HG03442 (cell line): ENCODE measurements at regions not wholly inside any gene's neighbourhood (a gene's known extent, or its start where the extent isn't known, plus 50 kb on each side); places are given as distances from the start of the nearest gene placed in this dataset.

Experiments used
- ATAC-seq: cut with Tn5 transposase; IDR thresholded peaks from one replicate; pipeline ENCODE4 v1.9.1; 2021; ENCODE audit warnings: mild to moderate bottlenecking, moderate library complexity; ENCODE audit not compliant: unreplicated experiment

GRCh38 chr4:127071443-127071842, 561.3 kb upstream of the INTU start:
- no peak for ATAC-seq

- no peak for ATAC-seq
These were observed 552.6 kb upstream of the INTU start for GRCh38 chr4:127080141-127080540.

- no peak for ATAC-seq
These were observed 551.7 kb upstream of the INTU start for GRCh38 chr4:127081041-127081440.

GRCh38 chr4:127082986-127083385, 549.8 kb upstream of the INTU start:
- no peak for ATAC-seq

GRCh38 chr4:127084666-127085065, 548.1 kb upstream of the INTU start:
- no peak for ATAC-seq

GRCh38 chr4:127097061-127097460, 535.7 kb upstream of the INTU start:
- no peak for ATAC-seq

GRCh38 chr4:127102361-127102760, 530.4 kb upstream of the INTU start:
- ATAC-seq: no peak

GRCh38 chr4:127103681-127104115, 529.1 kb upstream of the INTU start:
- no peak for ATAC-seq

- no peak for ATAC-seq
These were observed 518.9 kb upstream of the INTU start for GRCh38 chr4:127113844-127114362.

GRCh38 chr4:127118681-127119080, 514.1 kb upstream of the INTU start:
- no peak for ATAC-seq

GRCh38 chr4:127120441-127121090, 512.2 kb upstream of the INTU start:
- ATAC-seq: no peak

- ATAC-seq: no peak
These were observed 507.8 kb upstream of the INTU start for GRCh38 chr4:127124919-127125318.

GRCh38 chr4:127126718-127127117, 506.0 kb upstream of the INTU start:
- no peak for ATAC-seq

GRCh38 chr4:127131527-127131926, 501.2 kb upstream of the INTU start:
- no peak for ATAC-seq

- no peak for ATAC-seq
These were observed 498.3 kb upstream of the INTU start for GRCh38 chr4:127134490-127134889.

- ATAC-seq: no peak
These were observed 494.2 kb upstream of the INTU start for GRCh38 chr4:127138586-127138985.

- no peak for ATAC-seq
These were observed 492.9 kb upstream of the INTU start for GRCh38 chr4:127139788-127140286.

- no peak for ATAC-seq
These were observed 492.5 kb upstream of the INTU start for GRCh38 chr4:127140306-127140705.

GRCh38 chr4:127141856-127142255, 490.9 kb upstream of the INTU start:
- ATAC-seq: no peak

- ATAC-seq: no peak
These were observed 489.1 kb upstream of the INTU start for GRCh38 chr4:127143460-127144195.

GRCh38 chr4:127145006-127145540, 487.7 kb upstream of the INTU start:
- no peak for ATAC-seq

GRCh38 chr4:127148165-127148564, 484.6 kb upstream of the INTU start:
- ATAC-seq: no peak
